ENCODE measurements at regions not wholly inside any gene's neighbourhood (a gene's known extent, or its start where the extent isn't known, plus 50 kb on each side); places are given as distances from the start of the nearest gene placed in this dataset.

- WGBS (ENCODE audit: insufficient coverage), result 60% methylated on average over 4 of the region's 7 CpGs
- Histone ChIP-seq H3K27me3 (ENCODE audit: control insufficient read depth, insufficient read depth, low read length) (no peaks in the 10 kb centered on the region), H3K4me3 (ENCODE audit: low read depth, low read length) (no peak overlapping the region), H3K27ac (ENCODE audit: low read depth, low read length) (no peak overlapping the region), H3K36me3 (ENCODE audit: control insufficient read depth, insufficient read depth, low read length) (no peaks in the 10 kb centered on the region), H3K9me3 (ENCODE audit: control insufficient read depth, insufficient read depth, low read length) (no peaks in the 10 kb centered on the region), H3K4me1 (ENCODE audit: control insufficient read depth, insufficient read depth, low read length) (no peaks in the 10 kb centered on the region)
- peak in 2 of 6 donors; percentile 23 to 87 for DNase-seq (ENCODE audit: low read depth in 4 of 6, low spot score in 6 of 6)
Measured at GRCh38 chr7:67512481-67512880, 515.8 kb downstream of the TYW1 start.

DNA sequence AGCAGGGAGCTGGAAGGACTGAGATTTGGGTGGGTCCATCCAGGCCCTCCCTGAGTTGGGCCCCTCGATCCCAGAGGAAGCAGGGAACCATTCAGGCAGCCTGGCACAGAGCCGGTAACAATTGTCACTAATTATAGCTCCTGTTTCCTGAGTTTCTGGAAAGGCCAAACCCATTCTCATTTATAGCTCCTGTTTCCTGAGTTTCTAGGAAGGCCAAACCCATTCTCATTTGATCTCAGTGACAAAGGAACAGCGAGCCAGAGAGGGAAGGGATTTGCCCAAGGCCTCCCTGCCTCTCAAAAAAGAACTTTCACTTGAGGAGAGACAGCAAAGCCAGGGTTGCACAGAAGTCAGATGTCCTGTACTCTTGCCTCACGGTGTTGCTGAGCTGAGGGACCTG is 521.9 kb downstream of the TYW1 start:
- 39% methylated on average over 2 of the region's 4 CpGs for WGBS (ENCODE audit: insufficient coverage)
- Histone ChIP-seq H3K36me3 (ENCODE audit: control insufficient read depth, insufficient read depth, low read length) (no peaks in the 10 kb centered on the region), H3K4me1 (ENCODE audit: control insufficient read depth, insufficient read depth, low read length) (peaks cover 6% of the 10 kb centered on the region), H3K27me3 (ENCODE audit: control insufficient read depth, insufficient read depth, low read length) (no peaks in the 10 kb centered on the region), H3K9me3 (ENCODE audit: control insufficient read depth, insufficient read depth, low read length) (no peaks in the 10 kb centered on the region), H3K4me3 (ENCODE audit: low read depth, low read length) (no peak overlapping the region), H3K27ac (ENCODE audit: low read depth, low read length) (no peak overlapping the region)
- DNase-seq (ENCODE audit: low read depth in 4 of 6, low spot score in 6 of 6), result peak in 1 of 6 donors; percentile 41

DNA sequence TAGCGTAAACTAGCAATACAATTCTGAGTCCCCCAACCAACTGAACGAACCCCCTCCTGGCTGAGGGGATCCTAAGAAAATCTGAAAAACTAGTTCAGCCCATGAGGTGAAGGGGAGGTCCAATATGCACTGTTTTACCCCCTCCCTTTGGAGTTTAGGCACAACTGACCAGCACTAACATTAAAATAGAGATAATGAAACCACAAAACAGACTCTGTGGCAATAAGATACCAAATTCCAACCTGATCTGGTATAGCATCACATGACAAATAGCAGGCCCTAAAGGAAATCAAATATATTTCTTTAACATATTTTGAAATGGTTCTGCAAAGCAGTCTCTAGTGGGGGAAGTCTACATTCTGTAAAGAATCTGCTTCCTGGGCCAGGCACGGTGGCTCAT is 522.5 kb downstream of the TYW1 start:
- peaks cover 6% of the 10 kb centered on the region for H3K4me1 ChIP-seq (ENCODE audit: control insufficient read depth, insufficient read depth, low read length)
- no peak for DNase-seq (ENCODE audit: low read depth in 4 of 6, low spot score in 6 of 6)
- no peaks in the 10 kb centered on the region for H3K27me3 ChIP-seq (ENCODE audit: control insufficient read depth, insufficient read depth, low read length)
- no peak overlapping the region for H3K4me3 ChIP-seq (ENCODE audit: low read depth, low read length)
- H3K9me3 ChIP-seq (ENCODE audit: control insufficient read depth, insufficient read depth, low read length), result no peaks in the 10 kb centered on the region
- 80% methylated on average over 1 of the region's 3 CpGs for whole genome bisulfite sequencing (ENCODE audit: insufficient coverage)
- no peaks in the 10 kb centered on the region for H3K36me3 ChIP-seq (ENCODE audit: control insufficient read depth, insufficient read depth, low read length)
- H3K27ac ChIP-seq (ENCODE audit: low read depth, low read length), result no peak overlapping the region

DNA sequence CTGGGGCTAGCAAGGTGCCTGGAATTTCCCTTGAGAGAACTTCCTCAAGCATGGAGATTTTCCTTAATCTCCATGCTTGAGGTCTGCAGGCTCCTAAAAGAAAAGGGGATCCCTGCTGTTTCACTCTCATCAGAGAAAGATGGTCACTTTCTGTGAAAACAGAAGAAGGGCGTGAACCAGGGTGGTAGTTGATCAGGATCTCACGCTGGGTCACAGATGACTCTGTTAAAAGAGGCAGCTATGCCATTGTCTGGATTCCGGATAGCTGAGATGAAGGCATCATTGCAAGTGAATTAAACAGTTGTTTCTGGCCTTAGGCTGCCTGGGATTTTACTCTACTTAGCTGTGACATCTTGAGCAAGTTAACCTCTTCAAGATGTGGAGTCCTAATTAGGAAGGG is 525.9 kb downstream of the TYW1 start:
- 63% methylated on average over 3 of the region's 3 CpGs for WGBS (ENCODE audit: insufficient coverage)
- DNase-seq (ENCODE audit: low read depth in 4 of 6, low spot score in 6 of 6), result no peak
- Histone ChIP-seq H3K27me3 (ENCODE audit: control insufficient read depth, insufficient read depth, low read length) (no peaks in the 10 kb centered on the region), H3K27ac (ENCODE audit: low read depth, low read length) (no peak overlapping the region), H3K4me3 (ENCODE audit: low read depth, low read length) (no peak overlapping the region), H3K4me1 (ENCODE audit: control insufficient read depth, insufficient read depth, low read length) (peaks cover 6% of the 10 kb centered on the region), H3K36me3 (ENCODE audit: control insufficient read depth, insufficient read depth, low read length) (no peaks in the 10 kb centered on the region), H3K9me3 (ENCODE audit: control insufficient read depth, insufficient read depth, low read length) (no peaks in the 10 kb centered on the region)

DNA sequence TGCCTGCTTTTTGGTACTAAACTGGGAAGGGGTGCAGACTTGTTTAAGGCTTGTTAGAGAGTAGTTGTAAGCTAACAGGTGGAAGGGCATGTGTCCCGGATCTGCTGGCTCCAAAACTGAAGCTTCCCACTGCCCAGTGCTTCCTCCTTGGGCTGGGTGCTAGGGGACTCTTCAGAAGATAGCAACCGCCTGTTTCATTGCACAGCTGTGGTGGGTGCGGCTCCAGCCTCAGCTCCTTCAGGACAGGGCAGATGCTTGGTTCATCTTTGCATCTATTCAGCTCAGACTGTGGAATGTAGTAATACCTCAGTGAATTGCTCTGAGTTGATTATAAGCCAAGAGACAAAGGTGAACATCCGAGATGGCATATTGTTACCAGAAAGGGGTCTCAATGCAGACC is 527.1 kb downstream of the TYW1 start:
- no peak for DNase-seq (ENCODE audit: low read depth in 4 of 6, low spot score in 6 of 6)
- WGBS (ENCODE audit: insufficient coverage), result 92% methylated on average over 3 of the region's 4 CpGs
- no peaks in the 10 kb centered on the region for H3K9me3 ChIP-seq (ENCODE audit: control insufficient read depth, insufficient read depth, low read length)
- H3K36me3 ChIP-seq (ENCODE audit: control insufficient read depth, insufficient read depth, low read length), result no peaks in the 10 kb centered on the region
- no peaks in the 10 kb centered on the region for H3K4me1 ChIP-seq (ENCODE audit: control insufficient read depth, insufficient read depth, low read length)
- H3K27ac ChIP-seq (ENCODE audit: low read depth, low read length), result no peak overlapping the region
- no peak overlapping the region for H3K4me3 ChIP-seq (ENCODE audit: low read depth, low read length)
- no peaks in the 10 kb centered on the region for H3K27me3 ChIP-seq (ENCODE audit: control insufficient read depth, insufficient read depth, low read length)

DNA sequence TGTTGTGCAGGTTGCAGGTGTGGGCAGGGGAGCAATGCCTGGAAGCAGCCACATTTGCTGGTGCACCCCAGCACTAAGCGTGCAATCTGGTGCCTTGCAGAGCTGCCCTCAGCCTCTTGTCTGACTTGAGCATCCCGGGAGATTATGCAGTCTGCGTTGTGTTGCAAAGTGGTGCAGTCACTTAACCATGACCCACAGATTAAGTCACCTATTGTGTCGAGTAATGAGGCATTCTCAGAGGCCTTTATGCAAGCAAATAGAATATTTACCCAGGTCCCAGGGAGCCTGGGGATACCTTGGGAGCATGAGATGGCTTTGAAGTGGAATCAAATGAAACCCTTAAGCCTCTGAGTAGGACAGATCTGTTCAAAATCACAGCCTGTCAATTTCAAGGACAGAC is 529.0 kb downstream of the TYW1 start:
- WGBS (ENCODE audit: insufficient coverage), result 40% methylated on average over 1 of the region's 4 CpGs
- H3K4me3 ChIP-seq (ENCODE audit: low read depth, low read length), result no peak overlapping the region
- no peaks in the 10 kb centered on the region for H3K9me3 ChIP-seq (ENCODE audit: control insufficient read depth, insufficient read depth, low read length)
- no peaks in the 10 kb centered on the region for H3K36me3 ChIP-seq (ENCODE audit: control insufficient read depth, insufficient read depth, low read length)
- no peak overlapping the region for H3K27ac ChIP-seq (ENCODE audit: low read depth, low read length)
- DNase-seq (ENCODE audit: low read depth in 4 of 6, low spot score in 6 of 6), result peak in 1 of 6 donors; percentile 21
- H3K4me1 ChIP-seq (ENCODE audit: control insufficient read depth, insufficient read depth, low read length), result no peaks in the 10 kb centered on the region
- no peaks in the 10 kb centered on the region for H3K27me3 ChIP-seq (ENCODE audit: control insufficient read depth, insufficient read depth, low read length)

DNA sequence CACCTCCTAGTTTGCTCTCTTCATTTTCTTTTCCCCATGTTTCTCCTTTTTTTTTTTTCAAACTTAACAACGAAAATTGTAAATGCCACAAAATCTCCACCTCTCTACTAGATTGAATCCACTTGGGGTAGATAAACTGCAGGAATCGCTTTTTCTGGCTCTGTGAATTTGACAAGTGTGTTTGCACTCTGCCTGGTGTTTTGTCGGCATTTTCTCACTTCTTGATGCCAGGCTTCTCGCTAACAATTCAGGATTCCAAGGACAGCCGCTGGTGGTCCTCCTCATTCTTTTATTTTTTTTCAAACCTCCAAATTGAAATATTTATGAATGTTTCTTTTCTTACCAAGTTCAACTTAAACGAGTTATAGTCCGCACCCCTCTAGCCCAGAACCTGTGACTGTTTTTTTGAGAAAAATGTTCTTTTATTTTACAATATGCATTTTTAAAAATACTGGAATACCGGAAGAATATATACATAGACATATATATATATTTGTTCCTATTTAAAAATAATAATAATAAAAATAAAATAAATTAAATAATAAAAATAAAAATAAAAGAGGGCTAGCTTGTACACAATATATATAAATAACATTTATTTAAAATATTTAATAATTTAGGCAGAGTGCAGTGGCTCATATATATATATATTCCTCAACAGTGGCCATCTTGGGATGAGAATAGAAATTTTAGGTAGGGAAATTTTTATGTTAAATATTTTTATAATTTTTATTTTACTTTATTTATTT is 538.8 kb downstream of the TYW1 start:
- no peak overlapping the region for H3K4me3 ChIP-seq (ENCODE audit: low read depth, low read length)
- no peaks in the 10 kb centered on the region for H3K36me3 ChIP-seq (ENCODE audit: control insufficient read depth, insufficient read depth, low read length)
- H3K27me3 ChIP-seq (ENCODE audit: control insufficient read depth, insufficient read depth, low read length), result no peaks in the 10 kb centered on the region
- WGBS (ENCODE audit: insufficient coverage), result no CpG with 5 or more reads among the region's 8 CpGs
- H3K4me1 ChIP-seq (ENCODE audit: control insufficient read depth, insufficient read depth, low read length), result no peaks in the 10 kb centered on the region
- H3K9me3 ChIP-seq (ENCODE audit: control insufficient read depth, insufficient read depth, low read length), result no peaks in the 10 kb centered on the region
- peak in 1 of 6 donors; percentile 78 for DNase-seq (ENCODE audit: low read depth in 4 of 6, low spot score in 6 of 6)
- H3K27ac ChIP-seq (ENCODE audit: low read depth, low read length), result no peak overlapping the region

DNA sequence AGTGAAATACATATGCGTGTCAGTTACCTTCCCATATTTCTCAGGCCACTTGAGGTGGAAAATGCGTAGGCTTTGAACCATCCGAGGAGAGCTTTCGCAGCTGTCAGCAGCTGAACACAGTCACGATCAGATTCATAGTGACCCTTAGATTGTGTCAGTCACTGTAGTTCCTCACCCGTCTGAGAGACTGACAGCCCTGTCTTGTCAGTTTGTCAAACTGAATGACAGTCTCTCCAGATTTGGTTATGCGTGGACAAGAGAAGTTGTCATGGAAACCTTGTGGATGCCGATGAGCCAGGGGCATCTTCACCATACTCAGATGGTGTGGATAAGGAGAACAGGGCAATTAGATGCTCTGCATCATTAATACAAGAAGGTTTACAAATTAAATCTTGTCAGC is 546.3 kb downstream of the TYW1 start:
- Histone ChIP-seq H3K36me3 (ENCODE audit: control insufficient read depth, insufficient read depth, low read length) (no peaks in the 10 kb centered on the region), H3K27ac (ENCODE audit: low read depth, low read length) (no peak overlapping the region), H3K4me3 (ENCODE audit: low read depth, low read length) (no peak overlapping the region), H3K9me3 (ENCODE audit: control insufficient read depth, insufficient read depth, low read length) (no peaks in the 10 kb centered on the region), H3K4me1 (ENCODE audit: control insufficient read depth, insufficient read depth, low read length) (peaks cover 3% of the 10 kb centered on the region), H3K27me3 (ENCODE audit: control insufficient read depth, insufficient read depth, low read length) (no peaks in the 10 kb centered on the region)
- DNase-seq (ENCODE audit: low read depth in 4 of 6, low spot score in 6 of 6), result peak in 1 of 6 donors; percentile 8
- 80% methylated on average over 6 of the region's 8 CpGs for WGBS (ENCODE audit: insufficient coverage)

GRCh38 chr7:67547183-67547907 is 550.7 kb downstream of the TYW1 start:
- WGBS (ENCODE audit: insufficient coverage), result 68% methylated on average over 4 of the region's 7 CpGs
- H3K36me3 ChIP-seq (ENCODE audit: control insufficient read depth, insufficient read depth, low read length), result no peaks in the 10 kb centered on the region
- peak in 1 of 6 donors; percentile 60 for DNase-seq (ENCODE audit: low read depth in 4 of 6, low spot score in 6 of 6)
- peaks cover 6% of the 10 kb centered on the region for H3K4me1 ChIP-seq (ENCODE audit: control insufficient read depth, insufficient read depth, low read length)
- peaks cover 4% of the 10 kb centered on the region for H3K27me3 ChIP-seq (ENCODE audit: control insufficient read depth, insufficient read depth, low read length)
- H3K4me3 ChIP-seq (ENCODE audit: low read depth, low read length), result no peak overlapping the region
- H3K9me3 ChIP-seq (ENCODE audit: control insufficient read depth, insufficient read depth, low read length), result no peaks in the 10 kb centered on the region
- H3K27ac ChIP-seq (ENCODE audit: low read depth, low read length), result no peak overlapping the region

DNA sequence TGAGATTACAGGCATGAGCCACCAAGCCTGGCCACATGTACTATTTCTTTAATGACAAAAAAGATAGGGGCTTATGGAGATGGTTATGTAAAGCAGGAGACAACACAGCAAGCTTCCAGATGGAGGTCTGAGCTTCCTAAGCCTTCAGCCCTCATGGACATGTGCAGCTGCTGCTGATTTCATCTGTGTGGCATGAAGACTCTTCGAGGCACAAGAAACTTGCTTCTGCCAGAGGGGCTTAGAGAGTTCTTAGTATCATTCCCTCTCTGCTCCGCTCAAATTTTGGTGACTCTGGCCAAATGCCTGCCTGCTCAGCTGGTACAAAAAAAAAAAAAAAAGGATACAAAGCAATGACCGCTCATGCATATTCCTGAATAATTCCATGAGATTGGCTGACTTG is 552.5 kb downstream of the TYW1 start:
- 75% methylated on average over 1 of the region's 3 CpGs for WGBS (ENCODE audit: insufficient coverage)
- H3K4me1 ChIP-seq (ENCODE audit: control insufficient read depth, insufficient read depth, low read length), result peaks cover 6% of the 10 kb centered on the region
- no peak overlapping the region for H3K4me3 ChIP-seq (ENCODE audit: low read depth, low read length)
- H3K27me3 ChIP-seq (ENCODE audit: control insufficient read depth, insufficient read depth, low read length), result peaks cover 4% of the 10 kb centered on the region
- DNase-seq (ENCODE audit: low read depth in 4 of 6, low spot score in 6 of 6), result no peak
- H3K9me3 ChIP-seq (ENCODE audit: control insufficient read depth, insufficient read depth, low read length), result no peaks in the 10 kb centered on the region
- no peak overlapping the region for H3K27ac ChIP-seq (ENCODE audit: low read depth, low read length)
- no peaks in the 10 kb centered on the region for H3K36me3 ChIP-seq (ENCODE audit: control insufficient read depth, insufficient read depth, low read length)

Data from spinal cord (tissue), 9 donors.